ENCODE measurements at regions not wholly inside any gene's neighbourhood (a gene's known extent, or its start where the extent isn't known, plus 50 kb on each side); places are given as distances from the start of the nearest gene placed in this dataset.

DNA sequence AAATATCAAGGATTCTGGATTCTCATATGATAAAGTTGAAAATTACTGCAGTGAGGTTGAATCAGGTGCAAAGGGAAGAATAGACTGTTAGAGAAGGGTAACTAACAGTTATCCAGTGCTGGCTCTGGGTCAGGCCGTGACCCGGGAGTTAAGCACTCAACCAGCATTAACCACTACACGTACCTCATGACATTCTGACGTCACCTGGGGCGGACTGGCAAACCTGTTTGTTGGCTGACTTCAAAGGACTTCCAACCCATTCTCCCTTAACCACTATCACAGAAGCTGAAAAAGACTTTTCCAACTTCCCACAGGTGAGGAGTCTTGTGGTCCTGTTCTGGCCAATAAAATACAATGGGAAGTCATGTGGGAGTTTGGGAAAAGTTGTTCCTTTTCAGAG is 268.9 kb downstream of the ENC1 start:
- no peak for DNase-seq (ENCODE audit: low spot score)
- no peak for TF ChIP-seq CTCF (IDR thresholded peaks at IDR 0.05; ENCODE audit: extremely low read depth, missing control alignments)

GRCh38 chr5:74370168-74370567 is 270.4 kb downstream of the ENC1 start:
- no peak for DNase-seq (ENCODE audit: low spot score)
- no peak for TF ChIP-seq CTCF (IDR thresholded peaks at IDR 0.05; ENCODE audit: extremely low read depth, missing control alignments)

DNA sequence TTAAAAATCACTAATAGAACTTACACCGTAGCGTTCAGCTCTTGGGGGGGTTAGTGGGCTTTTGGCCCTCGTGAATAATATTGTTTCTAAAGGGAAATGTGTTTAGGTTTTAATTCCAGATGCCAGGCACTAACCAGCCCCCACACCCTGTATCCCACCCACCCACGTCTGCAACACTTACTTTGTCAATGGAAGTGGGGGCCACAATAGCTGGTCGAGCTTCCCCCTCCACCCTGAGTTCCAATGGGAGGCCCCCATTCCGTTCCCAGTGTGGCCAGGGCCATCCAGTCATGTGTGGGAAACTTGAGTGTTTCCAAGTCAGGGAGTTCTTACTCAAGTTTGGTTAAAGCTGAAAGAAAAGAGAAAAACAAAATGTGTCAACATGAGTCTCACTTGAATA is 271.4 kb downstream of the ENC1 start:
- TF ChIP-seq CTCF (IDR thresholded peaks at IDR 0.05; ENCODE audit: extremely low read depth, missing control alignments) = no peak
- DNase-seq (ENCODE audit: low spot score) = no peak

DNA sequence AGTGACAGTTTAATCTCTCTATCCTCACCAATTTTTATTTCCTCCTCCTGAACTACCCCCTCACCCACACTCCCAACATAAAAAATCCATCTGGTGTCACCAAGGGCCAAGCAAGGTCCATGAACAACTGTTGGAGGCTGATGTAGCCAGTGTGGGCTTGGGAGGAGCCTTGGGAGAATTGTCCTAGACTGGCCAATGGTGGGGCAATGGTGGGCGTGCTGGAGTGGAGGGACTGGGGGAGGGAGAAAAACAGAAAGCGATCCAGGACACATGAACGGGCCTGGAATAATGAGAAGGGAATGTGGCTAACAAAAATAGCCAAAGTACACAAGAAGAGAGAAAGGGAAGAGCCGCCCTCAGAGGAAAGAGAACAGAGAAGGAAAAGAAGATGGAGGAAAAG is 272.6 kb downstream of the ENC1 start:
- DNase-seq (ENCODE audit: low spot score) = no peak
- no peak for TF ChIP-seq CTCF (IDR thresholded peaks at IDR 0.05; ENCODE audit: extremely low read depth, missing control alignments)

DNA sequence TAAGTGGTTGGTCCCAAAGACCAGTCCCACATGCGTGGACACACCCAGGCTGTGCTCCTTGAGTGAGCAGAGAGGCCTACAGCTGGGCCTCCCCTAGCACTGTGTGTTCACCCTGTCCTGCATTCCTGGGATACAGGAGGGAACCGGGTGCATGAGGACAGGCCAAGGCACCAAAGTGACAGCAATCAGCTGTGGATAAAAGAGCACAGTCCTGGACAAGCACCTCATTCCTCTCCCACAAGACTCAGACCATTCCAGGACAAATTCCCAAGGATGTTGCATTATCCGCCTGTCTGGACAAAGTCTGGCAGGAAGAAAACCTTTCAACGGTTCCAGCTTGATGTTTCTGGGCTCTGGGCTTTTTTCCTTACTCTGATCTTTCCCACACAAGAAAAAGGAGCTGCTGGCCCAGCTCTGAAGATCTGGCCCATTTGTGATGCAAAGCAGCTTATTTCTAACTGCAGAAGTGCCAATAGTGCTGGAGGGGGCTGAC is 273.2 kb downstream of the ENC1 start:
- DNase-seq (ENCODE audit: low spot score) = no peak
- TF ChIP-seq CTCF (IDR thresholded peaks at IDR 0.05; ENCODE audit: extremely low read depth, missing control alignments) = no peak

GRCh38 chr5:74365723-74366122 is 274.8 kb downstream of the ENC1 start:
- no peak for TF ChIP-seq CTCF (IDR thresholded peaks at IDR 0.05; ENCODE audit: extremely low read depth, missing control alignments)
- no peak for DNase-seq (ENCODE audit: low spot score)

GRCh38 chr5:74364507-74364906 is 276.0 kb downstream of the ENC1 start:
- no peak for DNase-seq (ENCODE audit: low spot score)
- TF ChIP-seq CTCF (IDR thresholded peaks at IDR 0.05; ENCODE audit: extremely low read depth, missing control alignments) = no peak

Measured in GM20000 (cell line).